Mammary epithelial cell (primary cell): ENCODE measurements at regions not wholly inside any gene's neighbourhood (a gene's known extent, or its start where the extent isn't known, plus 50 kb on each side); places are given as distances from the start of the nearest gene placed in this dataset.

Source experiments
- CTCF ChIP-seq, 2 donors: IDR thresholded peaks in 1 of 2; conservative IDR thresholded peaks in 1 of 2; 2 replicates each; pipeline ENCODE4 v1.5.1; 2011 to 2012; ENCODE audit warnings: inconsistent platforms in 2 of 2, low read length in 2 of 2, mild to moderate bottlenecking in 2 of 2, control low read depth in 1 of 2, low read depth in 1 of 2; ENCODE audit not compliant: insufficient read depth in 1 of 2; ENCODE audit errors: extremely low read depth in 1 of 2
- EZH2 ChIP-seq: IDR thresholded peaks from 2 replicates; pipeline ENCODE4 v1.6.1; 2012; ENCODE audit warnings: low read length, inconsistent platforms, borderline replicate concordance

GRCh38 chr18:24740829-24741228 is 280.4 kb downstream of the HRH4 start:
- TF ChIP-seq CTCF (conservative IDR thresholded peaks at IDR 0.05 in 1 of 2, IDR thresholded peaks at IDR 0.05 in 1 of 2; ENCODE audit: extremely low read depth in 1 of 2, insufficient read depth in 1 of 2, low read depth in 1 of 2, low read length in 2 of 2) (no peak), EZH2 (no peak)
